CD4-positive, alpha-beta T cell (primary cell): ENCODE measurements at regions not wholly inside any gene's neighbourhood (a gene's known extent, or its start where the extent isn't known, plus 50 kb on each side); places are given as distances from the start of the nearest gene placed in this dataset.

Source experiments
- ATAC-seq: fragments of 200-7000 bp; cut with Tn5 transposase; one replicate; pipeline ENCODE4 v1.10.0; 2022; ENCODE audit warnings: mild to moderate bottlenecking; ENCODE audit not compliant: poor library complexity
- CTCF ChIA-PET: fragments of 350-600 bp; sonication (Branson Sonifier 250); formaldehyde crosslinking; loops from one replicate; lab custom pipeline; 2021; ENCODE audit warnings: antibody characterized with exemption, inconsistent platforms; lab: Charles Lee
- POLR2A ChIA-PET: fragments of 350-600 bp; sonication (Branson Sonifier 250); formaldehyde crosslinking; loops from one replicate; lab custom pipeline; 2021; ENCODE audit warnings: antibody characterized with exemption, inconsistent platforms; lab: Charles Lee
- DNase-seq, 14 experiments: peaks; one replicate each; pipeline ENCODE4 v3.0.0-alpha.2; 2013 to 2020; ENCODE audit warnings: mixed read lengths in 2 of 14
- H3K27ac ChIP-seq, 2 donors: one replicate each; pipeline versions ENCODE4 v1.5.1 to v1.7.0; 2013; ENCODE audit warnings: low read length in 2 of 2, low read depth in 1 of 2, mild to moderate bottlenecking in 1 of 2
- H3K27me3 ChIP-seq, 2 experiments: 1 replicate in 1 of 2; 2 replicates in 1 of 2; pipeline versions ENCODE4 v1.6.1 to v1.7.0; 2013; ENCODE audit warnings: low read length in 2 of 2, control low read depth in 1 of 2, mild to moderate bottlenecking in 1 of 2, moderate library complexity in 1 of 2; ENCODE audit not compliant: insufficient read depth in 2 of 2, control insufficient read depth in 1 of 2
- H3K36me3 ChIP-seq: one replicate; pipeline ENCODE4 v1.6.1; 2013; ENCODE audit warnings: low read length, control low read depth; ENCODE audit not compliant: insufficient read depth
- H3K4me1 ChIP-seq: one replicate; pipeline ENCODE4 v1.6.1; 2013; ENCODE audit warnings: low read length, control low read depth; ENCODE audit not compliant: insufficient read depth
- H3K4me3 ChIP-seq: one replicate; pipeline ENCODE4 v1.5.1; 2013; ENCODE audit warnings: mild to moderate bottlenecking, low read length, moderate library complexity
- H3K9me3 ChIP-seq, 2 experiments: 1 replicate in 1 of 2; 2 replicates in 1 of 2; pipeline versions ENCODE4 v1.6.1 to v1.7.0; 2013; ENCODE audit warnings: low read length in 2 of 2, mild to moderate bottlenecking in 2 of 2, control low read depth in 1 of 2, moderate library complexity in 1 of 2; ENCODE audit not compliant: control insufficient read depth in 1 of 2, insufficient read depth in 1 of 2
- H3K27ac Mint-ChIP-seq: one replicate; pipeline ENCODE4 v1.8.0; 2020; ENCODE audit warnings: mixed read lengths
- H3K27me3 Mint-ChIP-seq: one replicate; pipeline ENCODE4 v1.8.0; 2021; ENCODE audit warnings: mixed read lengths
- H3K36me3 Mint-ChIP-seq: one replicate; pipeline ENCODE4 v1.8.0; 2021; ENCODE audit warnings: low read depth, mixed read lengths
- H3K4me1 Mint-ChIP-seq: one replicate; pipeline ENCODE4 v1.8.0; 2021; ENCODE audit warnings: low read depth, mixed read lengths
- H3K4me3 Mint-ChIP-seq: one replicate; pipeline ENCODE4 v1.8.0; 2020; ENCODE audit warnings: mild to moderate bottlenecking, mixed read lengths
- H3K9me3 Mint-ChIP-seq: one replicate; pipeline ENCODE4 v1.8.0; 2020; ENCODE audit warnings: mixed read lengths
- CTCF ChIP-seq: fragments of 200-600 bp; IDR thresholded peaks from one replicate; pipeline ENCODE4 v1.8.0; 2022; ENCODE audit warnings: antibody characterized with exemption, mild to moderate bottlenecking
- intact Hi-C, 2 experiments: fragments of 100-400 bp; cut with DNase I in 1 of 2; cut with micrococcal nuclease in 1 of 2; formaldehyde crosslinking; loops; one replicate each; pipeline versions ENCODE4 v1.15.1 to v1.9.0; 2023 to 2025; cut with DNase I, micrococcal nuclease

GRCh38 chr4:54924891-54925290 is 200.5 kb downstream of the KDR start:
- intact Hi-C loops: no loop called here
- Mint-ChIP-seq H3K27ac (no peak overlapping the region), H3K9me3 (peaks cover 9% of the 10 kb centered on the region), H3K4me1 (no peaks in the 10 kb centered on the region), H3K27me3 (no peaks in the 10 kb centered on the region), H3K36me3 (no peaks in the 10 kb centered on the region), H3K4me3 (no peak overlapping the region)
- DNase-seq: no peak
- no peak overlapping the region for H3K27ac ChIP-seq
- CTCF ChIA-PET: no interaction called here
- no peak overlapping the region for H3K4me3 ChIP-seq
- no peaks in the 10 kb centered on the region for H3K9me3 ChIP-seq
- POLR2A ChIA-PET: no interaction called here
- H3K4me1 ChIP-seq: no peaks in the 10 kb centered on the region
- no peaks in the 10 kb centered on the region for H3K27me3 ChIP-seq
- no peak for TF ChIP-seq CTCF
- ATAC-seq: no peak
- H3K36me3 ChIP-seq: no peaks in the 10 kb centered on the region

- intact Hi-C loops: no loop called here
- ATAC-seq (no peak), DNase-seq (no peak)
- Mint-ChIP-seq H3K4me1 (no peaks in the 10 kb centered on the region), H3K4me3 (no peak overlapping the region), H3K27me3 (no peaks in the 10 kb centered on the region), H3K9me3 (no peaks in the 10 kb centered on the region), H3K27ac (no peak overlapping the region), H3K36me3 (no peaks in the 10 kb centered on the region)
- Histone ChIP-seq H3K27ac (no peak overlapping the region), H3K27me3 (no peaks in the 10 kb centered on the region), H3K36me3 (no peaks in the 10 kb centered on the region), H3K4me3 (no peak overlapping the region), H3K4me1 (no peaks in the 10 kb centered on the region), H3K9me3 (no peaks in the 10 kb centered on the region)
- POLR2A ChIA-PET: no interaction called here
- no peak for TF ChIP-seq CTCF
- CTCF ChIA-PET: no interaction called here
Measured at GRCh38 chr4:54915276-54915675, 210.1 kb downstream of the KDR start.

GRCh38 chr4:54914781-54915180 is 210.6 kb downstream of the KDR start:
- Histone ChIP-seq H3K9me3 (no peaks in the 10 kb centered on the region), H3K4me3 (no peak overlapping the region), H3K4me1 (no peaks in the 10 kb centered on the region), H3K27ac (no peak overlapping the region), H3K27me3 (no peaks in the 10 kb centered on the region), H3K36me3 (no peaks in the 10 kb centered on the region)
- Mint-ChIP-seq H3K4me1 (peaks cover 5% of the 10 kb centered on the region), H3K9me3 (no peaks in the 10 kb centered on the region), H3K27me3 (no peaks in the 10 kb centered on the region), H3K27ac (no peak overlapping the region), H3K36me3 (no peaks in the 10 kb centered on the region), H3K4me3 (no peak overlapping the region)
- CTCF ChIA-PET: no interaction called here
- TF ChIP-seq CTCF: no peak
- ATAC-seq (no peak), DNase-seq (no peak)
- POLR2A ChIA-PET: interaction anchor here (0.5 kb wide), 1 partner anchor 235 kb away, joined by 3 read pairs; no protein-coding TSS in a partner anchor
- intact Hi-C loops: no loop called here
